Trophoblast cell (in vitro differentiated cells and primary cell): ENCODE measurements at regions not wholly inside any gene's neighbourhood (a gene's known extent, or its start where the extent isn't known, plus 50 kb on each side); places are given as distances from the start of the nearest gene placed in this dataset.

Experiments
- DNase-seq, 2 donors: peaks; one replicate each; pipeline ENCODE4 v3.0.0-alpha.2; 2016
- H2AFZ ChIP-seq: 2 replicates; pipeline ENCODE4 v1.6.1; 2013; ENCODE audit warnings: low read length, moderate library complexity, mild to moderate bottlenecking; ENCODE audit not compliant: insufficient read depth, poor library complexity
- H2AK5ac ChIP-seq: 2 replicates; pipeline ENCODE4 v1.6.1; 2013; ENCODE audit warnings: mild to moderate bottlenecking, low read length
- H2BK120ac ChIP-seq: 2 replicates; pipeline ENCODE4 v1.6.1; 2013; ENCODE audit warnings: low read length, mild to moderate bottlenecking, moderate library complexity; ENCODE audit not compliant: insufficient read depth, poor library complexity
- H2BK12ac ChIP-seq: 2 replicates; pipeline ENCODE4 v1.6.1; 2013; ENCODE audit warnings: mild to moderate bottlenecking, low read length, moderate library complexity
- H2BK5ac ChIP-seq: 2 replicates; pipeline ENCODE4 v1.6.1; 2013; ENCODE audit warnings: low read length, low read depth, moderate library complexity, mild to moderate bottlenecking; ENCODE audit not compliant: poor library complexity
- H3K14ac ChIP-seq: 2 replicates; pipeline ENCODE4 v1.6.1; 2013; ENCODE audit warnings: mild to moderate bottlenecking, low read length
- H3K18ac ChIP-seq: 2 replicates; pipeline ENCODE4 v1.6.1; 2013; ENCODE audit warnings: mild to moderate bottlenecking, low read length
- H3K23ac ChIP-seq: 2 replicates; pipeline ENCODE4 v1.6.1; 2013; ENCODE audit warnings: low read length
- H3K27ac ChIP-seq: 2 replicates; pipeline ENCODE4 v1.5.1; 2013; ENCODE audit warnings: low read depth, mild to moderate bottlenecking, inconsistent platforms, low read length, moderate library complexity
- H3K27me3 ChIP-seq: 2 replicates; pipeline ENCODE4 v1.6.1; 2013; ENCODE audit warnings: inconsistent platforms, mild to moderate bottlenecking, low read length, moderate library complexity; ENCODE audit not compliant: insufficient read depth
- H3K36me3 ChIP-seq, 2 experiments: 1 replicate in 1 of 2; 2 replicates in 1 of 2; pipeline ENCODE4 v1.6.1; 2013; ENCODE audit warnings: low read length in 2 of 2, mild to moderate bottlenecking in 2 of 2, moderate library complexity in 1 of 2; ENCODE audit not compliant: insufficient read depth in 2 of 2, control insufficient read depth in 1 of 2
- H3K4ac ChIP-seq: 2 replicates; pipeline ENCODE4 v1.6.1; 2013; ENCODE audit warnings: low read depth, mild to moderate bottlenecking, low read length, moderate library complexity
- H3K4me1 ChIP-seq, 2 experiments: 1 replicate in 1 of 2; 2 replicates in 1 of 2; pipeline ENCODE4 v1.6.1; 2013; ENCODE audit warnings: low read length in 2 of 2, mild to moderate bottlenecking in 2 of 2, moderate library complexity in 1 of 2; ENCODE audit not compliant: insufficient read depth in 2 of 2, control insufficient read depth in 1 of 2
- H3K4me2 ChIP-seq: 2 replicates; pipeline ENCODE4 v1.6.1; 2013; ENCODE audit warnings: inconsistent platforms, mild to moderate bottlenecking, low read length, moderate library complexity
- H3K4me3 ChIP-seq: 2 replicates; pipeline ENCODE4 v1.5.1; 2013; ENCODE audit warnings: mild to moderate bottlenecking, low read depth, low read length, inconsistent platforms
- H3K79me1 ChIP-seq: one replicate; pipeline ENCODE4 v1.6.1; 2013; ENCODE audit warnings: low read length
- H3K79me2 ChIP-seq: 2 replicates; pipeline ENCODE4 v1.6.1; 2013; ENCODE audit warnings: low read length, mild to moderate bottlenecking; ENCODE audit not compliant: control insufficient read depth, insufficient read depth, poor library complexity
- H3K9ac ChIP-seq: 2 replicates; pipeline ENCODE4 v1.6.1; 2013; ENCODE audit warnings: mild to moderate bottlenecking, low read length
- H3K9me3 ChIP-seq: 2 replicates; pipeline ENCODE4 v1.6.1; 2013; ENCODE audit warnings: low read depth, mild to moderate bottlenecking, control low read depth, inconsistent platforms, low read length; ENCODE audit not compliant: insufficient read depth
- H4K12ac ChIP-seq: 2 replicates; pipeline ENCODE4 v1.6.1; 2013; ENCODE audit warnings: low read depth, mild to moderate bottlenecking, low read length, moderate library complexity
- H4K8ac ChIP-seq: 2 replicates; pipeline ENCODE4 v1.6.1; 2013; ENCODE audit warnings: low read depth, mild to moderate bottlenecking, low read length, moderate library complexity
- H4K91ac ChIP-seq: one replicate; pipeline ENCODE4 v1.6.1; 2013; ENCODE audit warnings: low read depth, mild to moderate bottlenecking, low read length, moderate library complexity
- WGBS: extraction: QIAGEN DNeasy Blood & Tissue Kit; methylation state at CpG from one replicate; pipeline ENCODE4 v1.1.7; 2013; ENCODE audit warnings: missing lambda C conversion rate; ENCODE audit not compliant: insufficient read length, insufficient coverage; ENCODE audit errors: extremely low coverage; 5-methylcytosine and 5-hydroxymethylcytosine counted together

GRCh38 chr4:104899863-104900262 lies 246.8 kb upstream of the TET2 start:
- H3K14ac ChIP-seq = no peak overlapping the region
- no peak overlapping the region for H3K4me3 ChIP-seq
- no peak overlapping the region for H2BK12ac ChIP-seq
- no peak overlapping the region for H4K8ac ChIP-seq
- H3K18ac ChIP-seq = no peak overlapping the region
- H4K12ac ChIP-seq = no peak overlapping the region
- no peak overlapping the region for H3K27ac ChIP-seq
- no peaks in the 10 kb centered on the region for H3K4me1 ChIP-seq
- H3K36me3 ChIP-seq = no peaks in the 10 kb centered on the region
- no peaks in the 10 kb centered on the region for H3K79me1 ChIP-seq
- no peak overlapping the region for H3K9ac ChIP-seq
- H4K91ac ChIP-seq = no peak overlapping the region
- no peak overlapping the region for H3K4me2 ChIP-seq
- no CpG with 5 or more reads among the region's 4 CpGs for WGBS
- DNase-seq = no peak
- H3K79me2 ChIP-seq = no peaks in the 10 kb centered on the region
- H2BK5ac ChIP-seq = no peak overlapping the region
- H2BK120ac ChIP-seq = no peak overlapping the region
- no peak overlapping the region for H3K4ac ChIP-seq
- no peaks in the 10 kb centered on the region for H3K9me3 ChIP-seq
- no peak overlapping the region for H3K23ac ChIP-seq
- no peak overlapping the region for H2AFZ ChIP-seq
- no peak overlapping the region for H2AK5ac ChIP-seq
- H3K27me3 ChIP-seq = no peaks in the 10 kb centered on the region

- Histone ChIP-seq H2BK5ac (no peak overlapping the region), H2AFZ (no peak overlapping the region), H3K79me2 (no peaks in the 10 kb centered on the region), H3K79me1 (no peaks in the 10 kb centered on the region), H3K9me3 (no peaks in the 10 kb centered on the region), H3K4me2 (no peak overlapping the region), H2BK12ac (no peak overlapping the region), H3K4ac (no peak overlapping the region), H3K23ac (no peak overlapping the region), H3K27ac (no peak overlapping the region), H3K4me3 (no peak overlapping the region), H3K18ac (no peak overlapping the region), H3K9ac (no peak overlapping the region), H3K36me3 (no peaks in the 10 kb centered on the region), H2AK5ac (no peak overlapping the region), H3K27me3 (no peaks in the 10 kb centered on the region), H4K91ac (no peak overlapping the region), H2BK120ac (no peak overlapping the region), H3K14ac (no peak overlapping the region), H4K12ac (no peak overlapping the region), H3K4me1 (no peaks in the 10 kb centered on the region), H4K8ac (no peak overlapping the region)
- no peak for DNase-seq
- WGBS = no CpG with 5 or more reads among the region's 3 CpGs
Measured at GRCh38 chr4:104901438-104901837, 245.2 kb upstream of the TET2 start.

DNA sequence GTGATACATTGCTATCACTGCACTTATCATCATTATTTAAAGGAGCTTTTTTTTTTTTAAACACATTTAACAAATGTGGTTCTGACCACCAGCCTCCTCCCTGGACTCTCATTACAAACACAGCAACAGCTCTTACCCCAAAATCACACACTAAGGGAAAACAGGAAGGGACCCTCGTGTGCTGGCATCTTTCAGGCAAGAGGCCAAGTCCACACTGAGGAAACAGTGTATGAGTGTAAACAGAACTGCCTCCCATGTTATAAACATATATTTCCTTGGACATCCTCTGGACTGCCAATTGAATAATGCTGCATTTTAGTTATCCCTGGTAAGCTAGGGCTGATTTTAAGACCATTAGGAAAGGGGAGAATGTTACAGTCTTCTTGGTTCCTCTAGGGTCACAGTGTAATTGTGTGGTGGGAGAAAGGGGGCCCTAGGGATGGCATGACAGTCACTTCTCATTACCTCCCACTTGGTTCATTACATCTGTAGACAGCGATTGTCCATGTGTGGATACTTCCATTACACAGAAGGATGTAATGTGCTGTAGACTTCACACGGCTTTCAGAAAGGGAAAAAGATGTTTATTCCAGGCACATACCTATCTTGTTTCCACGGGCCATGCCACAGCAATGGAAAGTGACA lies 244.6 kb upstream of the TET2 start:
- H3K4me2 ChIP-seq = no peak overlapping the region
- DNase-seq = no peak
- H2BK12ac ChIP-seq = no peak overlapping the region
- H3K23ac ChIP-seq = no peak overlapping the region
- H3K4me3 ChIP-seq = no peak overlapping the region
- H3K14ac ChIP-seq = no peak overlapping the region
- no peaks in the 10 kb centered on the region for H3K4me1 ChIP-seq
- H2AK5ac ChIP-seq = no peak overlapping the region
- no peak overlapping the region for H2BK120ac ChIP-seq
- WGBS = no CpG with 5 or more reads among the region's 4 CpGs
- no peaks in the 10 kb centered on the region for H3K79me2 ChIP-seq
- no peaks in the 10 kb centered on the region for H3K79me1 ChIP-seq
- H3K9ac ChIP-seq = no peak overlapping the region
- no peak overlapping the region for H4K8ac ChIP-seq
- H3K9me3 ChIP-seq = no peaks in the 10 kb centered on the region
- H3K27ac ChIP-seq = no peak overlapping the region
- H3K4ac ChIP-seq = no peak overlapping the region
- no peak overlapping the region for H2BK5ac ChIP-seq
- H4K12ac ChIP-seq = no peak overlapping the region
- H2AFZ ChIP-seq = no peak overlapping the region
- no peaks in the 10 kb centered on the region for H3K36me3 ChIP-seq
- H4K91ac ChIP-seq = no peak overlapping the region
- H3K27me3 ChIP-seq = no peaks in the 10 kb centered on the region
- no peak overlapping the region for H3K18ac ChIP-seq

- H2BK5ac ChIP-seq = no peak overlapping the region
- no peak overlapping the region for H2BK120ac ChIP-seq
- H3K18ac ChIP-seq = no peak overlapping the region
- H2AK5ac ChIP-seq = no peak overlapping the region
- DNase-seq = no peak
- no peak overlapping the region for H3K4ac ChIP-seq
- no peak overlapping the region for H4K91ac ChIP-seq
- H3K79me2 ChIP-seq = no peaks in the 10 kb centered on the region
- no peaks in the 10 kb centered on the region for H3K9me3 ChIP-seq
- no peak overlapping the region for H4K12ac ChIP-seq
- no peak overlapping the region for H3K23ac ChIP-seq
- no peaks in the 10 kb centered on the region for H3K79me1 ChIP-seq
- H3K27me3 ChIP-seq = no peaks in the 10 kb centered on the region
- H3K9ac ChIP-seq = no peak overlapping the region
- no peaks in the 10 kb centered on the region for H3K36me3 ChIP-seq
- H3K14ac ChIP-seq = no peak overlapping the region
- H3K4me3 ChIP-seq = no peak overlapping the region
- H3K4me1 ChIP-seq = no peaks in the 10 kb centered on the region
- no peak overlapping the region for H2AFZ ChIP-seq
- WGBS = no CpG with 5 or more reads among the region's 2 CpGs
- H3K27ac ChIP-seq = no peak overlapping the region
- no peak overlapping the region for H3K4me2 ChIP-seq
- no peak overlapping the region for H2BK12ac ChIP-seq
- no peak overlapping the region for H4K8ac ChIP-seq
Measured at GRCh38 chr4:104905065-104905464, 241.6 kb upstream of the TET2 start.
